Thoracic aorta (tissue), 2 donors: ENCODE measurements at regions not wholly inside any gene's neighbourhood (a gene's known extent, or its start where the extent isn't known, plus 50 kb on each side); places are given as distances from the start of the nearest gene placed in this dataset.

Experiments used
- ATAC-seq: fragments of 150-250 bp; one replicate; pipeline ENCODE4 v1.8.0; 2017; ENCODE audit warnings: low read depth; ENCODE audit not compliant: insufficient number of reproducible peaks, low FRiP score
- DNase-seq: peaks from one replicate; pipeline ENCODE4 v3.0.0-alpha.2; 2020; ENCODE audit warnings: low spot score
- H3K27ac ChIP-seq, 2 donors: fragments of 200-600 bp; sonication (generic); 1 replicate in 1 of 2; 2 replicates in 1 of 2; pipeline ENCODE4 v1.5.1; 2016; ENCODE audit warnings: mild to moderate bottlenecking in 2 of 2, moderate library complexity in 2 of 2
- H3K27me3 ChIP-seq: fragments of 200-600 bp; sonication (generic); replicated peaks from 2 replicates; pipeline ENCODE4 v1.6.0; 2016; ENCODE audit warnings: mild to moderate bottlenecking; ENCODE audit not compliant: insufficient read depth
- H3K36me3 ChIP-seq: fragments of 200-600 bp; sonication (generic); one replicate; pipeline ENCODE4 v1.5.1; 2016
- H3K4me1 ChIP-seq, 2 donors: fragments of 200-600 bp; sonication (generic); 1 replicate in 1 of 2; 2 replicates in 1 of 2; pipeline versions ENCODE4 v1.5.1 to v1.6.0; 2016; ENCODE audit warnings: low read depth in 2 of 2, mild to moderate bottlenecking in 1 of 2; ENCODE audit not compliant: control insufficient read depth in 1 of 2
- H3K4me3 ChIP-seq: fragments of 200-600 bp; sonication (generic); 2 replicates; pipeline ENCODE4 v1.5.1; 2016; ENCODE audit warnings: mild to moderate bottlenecking
- H3K9me3 ChIP-seq: fragments of 200-600 bp; sonication (generic); 2 replicates; pipeline ENCODE4 v1.5.1; 2016
- CTCF ChIP-seq: fragments of 200-600 bp; sonication (generic); IDR thresholded peaks from one replicate; pipeline ENCODE4 v1.5.1; 2019; ENCODE audit warnings: antibody characterized with exemption

GRCh38 chr1:95323123-95323522, 89.1 kb downstream of the RWDD3 start:
- ATAC-seq: no peak
- Histone ChIP-seq H3K4me1 (no peaks in the 10 kb centered on the region), H3K9me3 (no peaks in the 10 kb centered on the region), H3K36me3 (no peaks in the 10 kb centered on the region), H3K27ac (no peak overlapping the region), H3K4me3 (no peak overlapping the region), H3K27me3 (no peaks in the 10 kb centered on the region)
- no peak for DNase-seq
- TF ChIP-seq CTCF: no peak

DNA sequence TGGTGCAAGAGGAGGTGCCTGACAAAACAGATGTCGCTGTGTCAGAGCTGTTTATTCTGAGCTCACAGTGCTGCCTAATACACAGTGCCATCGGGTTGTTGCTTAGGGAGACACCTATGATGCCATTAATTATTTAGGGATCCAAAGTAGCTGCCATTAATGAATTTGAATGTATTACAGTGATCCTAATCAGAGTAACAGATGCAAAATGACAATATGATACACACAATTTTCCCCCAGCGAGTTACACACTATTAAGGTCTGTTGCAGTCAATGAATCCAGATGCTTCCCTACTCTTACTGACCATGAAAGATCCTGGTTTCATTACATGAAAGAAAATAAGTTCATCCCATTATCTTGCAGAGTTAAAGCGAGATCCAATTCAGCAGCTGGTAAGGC, 91.3 kb downstream of the RWDD3 start:
- no peak overlapping the region for H3K27ac ChIP-seq
- no peaks in the 10 kb centered on the region for H3K4me1 ChIP-seq
- TF ChIP-seq CTCF: no peak
- H3K27me3 ChIP-seq: no peaks in the 10 kb centered on the region
- DNase-seq (no peak), ATAC-seq (no peak)
- H3K9me3 ChIP-seq: no peaks in the 10 kb centered on the region
- H3K4me3 ChIP-seq: no peak overlapping the region
- H3K36me3 ChIP-seq: no peaks in the 10 kb centered on the region

DNA sequence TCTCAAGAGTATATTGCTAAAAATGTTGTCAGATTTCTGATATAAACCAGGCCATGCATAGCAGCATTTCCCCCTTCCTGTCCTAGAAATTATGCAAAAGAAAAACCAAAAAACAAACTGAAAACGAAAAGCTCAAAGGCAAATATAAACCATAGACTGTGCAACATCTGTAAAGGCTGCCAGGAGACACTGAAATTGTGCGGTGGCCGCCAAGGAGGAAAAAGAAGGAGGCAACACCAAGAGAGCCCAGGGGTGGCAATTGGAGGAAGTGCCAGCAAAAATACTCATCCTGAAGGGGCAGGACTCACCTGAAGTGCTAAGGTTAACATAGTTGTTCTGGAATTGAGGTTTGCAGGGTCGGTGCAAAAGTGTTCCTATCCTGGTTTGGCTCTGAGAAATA, 92.0 kb downstream of the RWDD3 start:
- ATAC-seq: no peak
- no peaks in the 10 kb centered on the region for H3K4me1 ChIP-seq
- H3K36me3 ChIP-seq: no peaks in the 10 kb centered on the region
- no peaks in the 10 kb centered on the region for H3K9me3 ChIP-seq
- DNase-seq: no peak
- TF ChIP-seq CTCF: no peak
- H3K4me3 ChIP-seq: no peak overlapping the region
- H3K27me3 ChIP-seq: no peaks in the 10 kb centered on the region
- no peak overlapping the region for H3K27ac ChIP-seq

GRCh38 chr1:95332754-95333153, 98.7 kb downstream of the RWDD3 start:
- DNase-seq: no peak
- Histone ChIP-seq H3K36me3 (no peaks in the 10 kb centered on the region), H3K27ac (no peak overlapping the region), H3K4me1 (no peaks in the 10 kb centered on the region), H3K4me3 (no peak overlapping the region), H3K27me3 (no peaks in the 10 kb centered on the region), H3K9me3 (no peaks in the 10 kb centered on the region)
- ATAC-seq: no peak
- TF ChIP-seq CTCF: no peak

DNA sequence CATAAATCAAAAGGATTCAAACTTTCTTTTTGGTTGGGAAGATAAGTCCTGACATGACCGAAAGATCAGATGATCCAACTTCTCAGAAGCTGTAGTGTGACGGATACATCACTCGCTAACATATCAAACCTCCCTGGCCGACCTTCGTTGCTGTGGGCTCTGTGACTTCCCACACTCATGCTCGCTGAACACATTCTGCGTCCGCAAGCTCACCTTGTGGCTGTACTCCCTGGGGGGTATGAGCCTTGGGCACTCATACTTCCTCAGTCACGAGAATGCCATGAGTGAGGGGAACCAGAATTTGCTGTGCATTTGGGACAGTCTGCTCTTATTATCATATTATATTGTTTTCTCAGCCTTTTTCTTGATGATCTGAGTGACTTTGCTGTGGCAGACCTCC, 105.4 kb downstream of the RWDD3 start:
- no peak overlapping the region for H3K27ac ChIP-seq
- no peak for DNase-seq
- H3K4me3 ChIP-seq: no peak overlapping the region

More for the DNA sequence above, 105.4 kb downstream of the RWDD3 start:
- TF ChIP-seq CTCF: no peak
- Histone ChIP-seq H3K36me3 (no peaks in the 10 kb centered on the region), H3K9me3 (no peaks in the 10 kb centered on the region), H3K27me3 (no peaks in the 10 kb centered on the region), H3K4me1 (no peaks in the 10 kb centered on the region)
- ATAC-seq: no peak
